Vagina (tissue), 2 donors: ENCODE measurements at regions not wholly inside any gene's neighbourhood (a gene's known extent, or its start where the extent isn't known, plus 50 kb on each side); places are given as distances from the start of the nearest gene placed in this dataset.

Experiments
- POLR2A ChIP-seq, 2 donors: fragments of 450-650 bp; IDR thresholded peaks; one replicate each; pipeline ENCODE4 v1.6.1; 2017; ENCODE audit warnings: antibody characterized with exemption in 2 of 2, mild to moderate bottlenecking in 2 of 2, moderate library complexity in 2 of 2
- POLR2AphosphoS5 ChIP-seq, 2 donors: sonication (generic); formaldehyde crosslinking; IDR thresholded peaks; one replicate each; pipeline ENCODE4 v1.9.0; 2017; ENCODE audit warnings: antibody characterized with exemption in 2 of 2, mild to moderate bottlenecking in 2 of 2, low read depth in 1 of 2; ENCODE audit not compliant: insufficient read depth in 1 of 2
- TF ChIP-seq, protein P1 (sequence below), 3 experiments: fragments of 450-650 bp in 2 of 3; fragments of 200-600 bp in 1 of 3; sonication (generic) in 1 of 3; IDR thresholded peaks; one replicate each; pipeline ENCODE4 v1.5.1; 2017 to 2019; ENCODE audit warnings: antibody characterized with exemption in 3 of 3, mild to moderate bottlenecking in 2 of 3, moderate library complexity in 2 of 3

GRCh38 chr12:84075991-84076390 is 836.6 kb downstream of the SLC6A15 start:
- TF ChIP-seq, protein P1, sequence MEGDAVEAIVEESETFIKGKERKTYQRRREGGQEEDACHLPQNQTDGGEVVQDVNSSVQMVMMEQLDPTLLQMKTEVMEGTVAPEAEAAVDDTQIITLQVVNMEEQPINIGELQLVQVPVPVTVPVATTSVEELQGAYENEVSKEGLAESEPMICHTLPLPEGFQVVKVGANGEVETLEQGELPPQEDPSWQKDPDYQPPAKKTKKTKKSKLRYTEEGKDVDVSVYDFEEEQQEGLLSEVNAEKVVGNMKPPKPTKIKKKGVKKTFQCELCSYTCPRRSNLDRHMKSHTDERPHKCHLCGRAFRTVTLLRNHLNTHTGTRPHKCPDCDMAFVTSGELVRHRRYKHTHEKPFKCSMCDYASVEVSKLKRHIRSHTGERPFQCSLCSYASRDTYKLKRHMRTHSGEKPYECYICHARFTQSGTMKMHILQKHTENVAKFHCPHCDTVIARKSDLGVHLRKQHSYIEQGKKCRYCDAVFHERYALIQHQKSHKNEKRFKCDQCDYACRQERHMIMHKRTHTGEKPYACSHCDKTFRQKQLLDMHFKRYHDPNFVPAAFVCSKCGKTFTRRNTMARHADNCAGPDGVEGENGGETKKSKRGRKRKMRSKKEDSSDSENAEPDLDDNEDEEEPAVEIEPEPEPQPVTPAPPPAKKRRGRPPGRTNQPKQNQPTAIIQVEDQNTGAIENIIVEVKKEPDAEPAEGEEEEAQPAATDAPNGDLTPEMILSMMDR (IDR thresholded peaks at IDR 0.05), result no peak
- no peak for TF ChIP-seq POLR2A (IDR thresholded peaks at IDR 0.05)
- no peak for TF ChIP-seq POLR2AphosphoS5 (IDR thresholded peaks at IDR 0.05; ENCODE audit: insufficient read depth in 1 of 2, low read depth in 1 of 2)
